Neutrophil (primary cell): ENCODE measurements at regions not wholly inside any gene's neighbourhood (a gene's known extent, or its start where the extent isn't known, plus 50 kb on each side); places are given as distances from the start of the nearest gene placed in this dataset.
"Not testable (repeated sequence)": the region's sequence is repeated elsewhere in the genome, so short reads cannot be mapped to it uniquely, and the experiment has no call there.

ENCODE experiments used
- H3K27ac ChIP-seq: fragments of 200-600 bp; sonication (generic); 2 replicates; pipeline ENCODE4 v1.5.1; 2016; ENCODE audit warnings: mild to moderate bottlenecking, moderate library complexity
- H3K27me3 ChIP-seq: fragments of 200-600 bp; sonication (generic); 2 replicates; pipeline ENCODE4 v1.6.0; 2016; ENCODE audit warnings: mild to moderate bottlenecking
- H3K36me3 ChIP-seq: fragments of 200-600 bp; sonication (generic); 2 replicates; pipeline ENCODE4 v1.5.1; 2017
- H3K4me1 ChIP-seq, 2 experiments: fragments of 200-600 bp in 1 of 2; sonication (generic) in 1 of 2; 1 replicate in 1 of 2; 2 replicates in 1 of 2; pipeline versions ENCODE4 v1.5.1 to v1.6.1; 2013 to 2016; ENCODE audit warnings: low read depth in 1 of 2, low read length in 1 of 2, mild to moderate bottlenecking in 1 of 2, moderate library complexity in 1 of 2; ENCODE audit not compliant: control insufficient read depth in 1 of 2, insufficient read depth in 1 of 2
- H3K4me3 ChIP-seq, 2 experiments: fragments of 200-600 bp in 1 of 2; sonication (generic) in 1 of 2; 1 replicate in 1 of 2; 2 replicates in 1 of 2; pipeline ENCODE4 v1.5.1; 2013 to 2016; ENCODE audit warnings: low read depth in 1 of 2, low read length in 1 of 2, mild to moderate bottlenecking in 1 of 2, moderate library complexity in 1 of 2
- H3K9me3 ChIP-seq: fragments of 200-600 bp; sonication (generic); 2 replicates; pipeline ENCODE4 v1.5.1; 2016
- CTCF ChIP-seq: fragments of 200-600 bp; sonication (generic); IDR thresholded peaks from 2 replicates; pipeline ENCODE4 v1.5.1; 2016; ENCODE audit warnings: antibody characterized with exemption

- no peaks in the 10 kb centered on the region for H3K9me3 ChIP-seq
- H3K36me3 ChIP-seq: no peaks in the 10 kb centered on the region
- no peaks in the 10 kb centered on the region for H3K4me1 ChIP-seq
- no peaks in the 10 kb centered on the region for H3K27me3 ChIP-seq
- TF ChIP-seq CTCF: no peak
- H3K4me3 ChIP-seq: no peak overlapping the region
- H3K27ac ChIP-seq: no peak overlapping the region
Observed at GRCh38 chr1:101484689-101485338, 248.0 kb downstream of the S1PR1 start.

- Histone ChIP-seq H3K27ac (no peak overlapping the region), H3K4me3 (no peak overlapping the region), H3K27me3 (no peaks in the 10 kb centered on the region), H3K9me3 (no peaks in the 10 kb centered on the region), H3K36me3 (no peaks in the 10 kb centered on the region), H3K4me1 (no peaks in the 10 kb centered on the region)
- no peak for TF ChIP-seq CTCF
Observed at GRCh38 chr1:101485712-101486111, 248.9 kb downstream of the S1PR1 start.

- not testable (repeated sequence) for H3K4me1 ChIP-seq, H3K9me3 ChIP-seq, H3K4me3 ChIP-seq, H3K27ac ChIP-seq, H3K27me3 ChIP-seq, H3K36me3 ChIP-seq
Observed at GRCh38 chr1:101492144-101492543, 255.3 kb downstream of the S1PR1 start.

GRCh38 chr1:101493920-101494319 is 257.1 kb downstream of the S1PR1 start:
- H3K4me1 ChIP-seq, H3K27ac ChIP-seq, H3K4me3 ChIP-seq, H3K9me3 ChIP-seq, H3K27me3 ChIP-seq, H3K36me3 ChIP-seq: not testable (repeated sequence)

GRCh38 chr1:101496109-101496508 is 259.3 kb downstream of the S1PR1 start:
- H3K27me3 ChIP-seq: no peaks in the 10 kb centered on the region
- no peak overlapping the region for H3K4me3 ChIP-seq
- no peaks in the 10 kb centered on the region for H3K9me3 ChIP-seq
- no peak overlapping the region for H3K27ac ChIP-seq
- H3K4me1 ChIP-seq: no peaks in the 10 kb centered on the region
- no peak for TF ChIP-seq CTCF
- no peaks in the 10 kb centered on the region for H3K36me3 ChIP-seq

GRCh38 chr1:101497881-101498559 is 261.2 kb downstream of the S1PR1 start:
- no peak overlapping the region for H3K4me3 ChIP-seq

GRCh38 chr1:101504106-101504505 is 267.3 kb downstream of the S1PR1 start:
- H3K36me3 ChIP-seq, H3K4me3 ChIP-seq, H3K4me1 ChIP-seq, H3K27ac ChIP-seq, H3K27me3 ChIP-seq, H3K9me3 ChIP-seq: not testable (repeated sequence)

More at GRCh38 chr1:101497881-101498559, 261.2 kb downstream of the S1PR1 start:
- no peaks in the 10 kb centered on the region for H3K27me3 ChIP-seq
- H3K27ac ChIP-seq: no peak overlapping the region
- H3K36me3 ChIP-seq: no peaks in the 10 kb centered on the region
- H3K4me1 ChIP-seq: no peaks in the 10 kb centered on the region
- TF ChIP-seq CTCF: no peak
- no peaks in the 10 kb centered on the region for H3K9me3 ChIP-seq

GRCh38 chr1:101505240-101505639 is 268.4 kb downstream of the S1PR1 start:
- H3K4me3 ChIP-seq, H3K9me3 ChIP-seq, H3K27ac ChIP-seq: not testable (repeated sequence)

More at GRCh38 chr1:101505240-101505639, 268.4 kb downstream of the S1PR1 start:
- not testable (repeated sequence) for H3K4me1 ChIP-seq, H3K36me3 ChIP-seq, H3K27me3 ChIP-seq
